WI38 (cell line): ENCODE measurements at regions not wholly inside any gene's neighbourhood (a gene's known extent, or its start where the extent isn't known, plus 50 kb on each side); places are given as distances from the start of the nearest gene placed in this dataset.

Experiments
- H3K4me3 ChIP-seq: 2 replicates; pipeline ENCODE4 v1.5.1; 2011; ENCODE audit warnings: low read depth, mild to moderate bottlenecking, control low read depth, low read length
- TF ChIP-seq, protein P1 (sequence below): IDR thresholded peaks from 2 replicates; pipeline ENCODE4 v1.5.1; 2012; ENCODE audit warnings: low read depth, mild to moderate bottlenecking, control low read depth, low read length

DNA sequence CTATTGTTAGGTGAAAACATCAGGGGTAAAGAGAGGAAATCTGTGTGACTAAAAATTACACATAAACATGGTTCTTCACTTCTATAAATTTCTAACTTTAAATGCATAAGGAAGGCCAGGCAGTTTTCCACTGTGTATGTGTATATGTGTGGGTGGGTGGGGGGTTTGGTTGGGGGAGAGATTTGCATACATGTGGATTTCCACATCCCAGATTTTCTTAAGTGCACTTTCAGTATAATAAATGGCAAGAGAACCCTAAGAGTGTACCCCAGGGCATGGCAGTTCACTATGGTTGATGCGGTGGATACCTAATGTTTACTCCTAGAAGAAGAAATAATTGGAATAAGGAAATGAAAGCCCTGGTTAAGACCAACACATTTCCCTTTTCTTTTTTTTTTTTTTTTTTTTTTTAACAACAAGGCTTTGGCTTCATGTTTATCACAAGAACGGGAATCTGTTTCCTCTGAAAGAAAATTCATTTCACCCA, 451.8 kb upstream of the CCL2 start:
- TF ChIP-seq, protein P1, sequence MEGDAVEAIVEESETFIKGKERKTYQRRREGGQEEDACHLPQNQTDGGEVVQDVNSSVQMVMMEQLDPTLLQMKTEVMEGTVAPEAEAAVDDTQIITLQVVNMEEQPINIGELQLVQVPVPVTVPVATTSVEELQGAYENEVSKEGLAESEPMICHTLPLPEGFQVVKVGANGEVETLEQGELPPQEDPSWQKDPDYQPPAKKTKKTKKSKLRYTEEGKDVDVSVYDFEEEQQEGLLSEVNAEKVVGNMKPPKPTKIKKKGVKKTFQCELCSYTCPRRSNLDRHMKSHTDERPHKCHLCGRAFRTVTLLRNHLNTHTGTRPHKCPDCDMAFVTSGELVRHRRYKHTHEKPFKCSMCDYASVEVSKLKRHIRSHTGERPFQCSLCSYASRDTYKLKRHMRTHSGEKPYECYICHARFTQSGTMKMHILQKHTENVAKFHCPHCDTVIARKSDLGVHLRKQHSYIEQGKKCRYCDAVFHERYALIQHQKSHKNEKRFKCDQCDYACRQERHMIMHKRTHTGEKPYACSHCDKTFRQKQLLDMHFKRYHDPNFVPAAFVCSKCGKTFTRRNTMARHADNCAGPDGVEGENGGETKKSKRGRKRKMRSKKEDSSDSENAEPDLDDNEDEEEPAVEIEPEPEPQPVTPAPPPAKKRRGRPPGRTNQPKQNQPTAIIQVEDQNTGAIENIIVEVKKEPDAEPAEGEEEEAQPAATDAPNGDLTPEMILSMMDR: no peak
- no peak overlapping the region for H3K4me3 ChIP-seq

DNA sequence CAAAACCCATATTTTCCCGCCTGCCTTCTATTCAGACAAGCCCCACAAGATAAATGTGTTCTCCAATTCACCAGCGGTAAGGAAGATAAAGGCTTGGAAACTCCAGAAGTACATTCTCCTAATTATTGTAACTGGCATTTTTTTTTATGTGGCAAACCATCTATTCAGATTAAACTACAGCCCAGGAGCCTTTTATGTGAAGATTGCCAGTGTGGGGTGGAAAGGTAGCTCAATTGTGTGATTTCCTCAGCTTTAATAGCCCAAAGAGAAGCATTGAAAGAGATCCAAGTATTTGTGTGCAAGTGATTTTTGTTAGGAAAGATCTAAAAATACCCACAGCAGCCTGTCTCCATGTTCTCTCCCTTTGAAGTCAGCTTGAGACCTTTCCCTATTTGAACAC, 451.4 kb upstream of the CCL2 start:
- no peak overlapping the region for H3K4me3 ChIP-seq
- TF ChIP-seq, protein P1: no peak

DNA sequence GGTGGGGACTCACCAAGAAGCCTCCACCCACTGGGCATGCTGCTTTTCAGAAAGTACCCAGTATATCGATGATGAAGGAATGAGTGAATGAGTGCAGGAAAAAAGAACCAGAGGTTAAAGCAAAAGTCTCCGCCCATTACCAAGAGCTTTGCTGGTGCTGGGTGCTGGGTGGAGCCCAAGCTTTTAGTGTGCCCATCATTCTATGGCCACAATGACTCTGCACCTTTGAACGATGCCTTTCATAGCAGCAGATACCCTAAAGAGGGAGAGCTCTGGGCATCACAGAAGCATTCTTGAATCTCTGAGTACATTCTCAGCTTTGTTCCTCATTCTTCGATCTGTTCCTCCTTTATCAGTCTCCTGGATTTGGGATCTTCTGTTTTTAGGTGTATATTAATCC, 450.7 kb upstream of the CCL2 start:
- H3K4me3 ChIP-seq: no peak overlapping the region
- TF ChIP-seq, protein P1: no peak

DNA sequence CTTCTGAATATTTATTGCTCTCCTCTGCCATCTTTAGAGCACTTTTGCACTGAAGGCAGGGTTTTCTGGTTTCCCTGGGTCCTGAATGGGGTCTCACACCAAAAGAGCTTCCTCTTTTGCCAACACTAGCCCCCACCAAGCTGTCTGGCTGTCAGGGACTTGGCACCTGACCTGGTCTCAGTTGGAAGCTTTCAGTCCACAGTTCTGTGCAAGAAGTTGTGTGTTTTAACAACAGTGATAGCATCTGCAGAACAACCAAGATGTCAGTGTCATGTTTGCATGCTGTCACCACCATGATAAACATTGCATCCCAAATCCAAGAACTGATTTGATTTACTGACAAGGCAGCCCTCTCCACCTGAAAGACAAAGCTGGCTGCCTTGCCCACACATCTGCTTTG, 448.5 kb upstream of the CCL2 start:
- H3K4me3 ChIP-seq: no peak overlapping the region
- TF ChIP-seq, protein P1: no peak

DNA sequence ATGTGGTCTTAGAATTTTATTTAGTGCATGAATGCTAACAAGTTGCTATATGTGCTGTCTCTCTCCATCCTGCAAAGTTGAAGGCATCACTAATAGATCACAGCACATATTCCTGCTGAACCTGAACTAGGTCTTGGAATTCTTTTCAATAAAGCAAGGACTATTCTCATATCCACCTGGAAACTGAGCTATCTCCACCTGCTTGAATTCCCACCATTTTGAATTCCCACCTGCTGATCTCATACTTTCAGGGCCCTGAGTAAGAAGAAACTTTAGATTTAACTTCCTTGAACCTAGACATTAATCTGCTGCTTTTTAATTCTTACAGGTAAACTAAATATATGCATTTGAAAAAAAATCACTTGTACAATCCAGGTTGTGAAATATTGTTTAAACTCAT, 445.3 kb upstream of the CCL2 start:
- TF ChIP-seq, protein P1: no peak
- no peak overlapping the region for H3K4me3 ChIP-seq

DNA sequence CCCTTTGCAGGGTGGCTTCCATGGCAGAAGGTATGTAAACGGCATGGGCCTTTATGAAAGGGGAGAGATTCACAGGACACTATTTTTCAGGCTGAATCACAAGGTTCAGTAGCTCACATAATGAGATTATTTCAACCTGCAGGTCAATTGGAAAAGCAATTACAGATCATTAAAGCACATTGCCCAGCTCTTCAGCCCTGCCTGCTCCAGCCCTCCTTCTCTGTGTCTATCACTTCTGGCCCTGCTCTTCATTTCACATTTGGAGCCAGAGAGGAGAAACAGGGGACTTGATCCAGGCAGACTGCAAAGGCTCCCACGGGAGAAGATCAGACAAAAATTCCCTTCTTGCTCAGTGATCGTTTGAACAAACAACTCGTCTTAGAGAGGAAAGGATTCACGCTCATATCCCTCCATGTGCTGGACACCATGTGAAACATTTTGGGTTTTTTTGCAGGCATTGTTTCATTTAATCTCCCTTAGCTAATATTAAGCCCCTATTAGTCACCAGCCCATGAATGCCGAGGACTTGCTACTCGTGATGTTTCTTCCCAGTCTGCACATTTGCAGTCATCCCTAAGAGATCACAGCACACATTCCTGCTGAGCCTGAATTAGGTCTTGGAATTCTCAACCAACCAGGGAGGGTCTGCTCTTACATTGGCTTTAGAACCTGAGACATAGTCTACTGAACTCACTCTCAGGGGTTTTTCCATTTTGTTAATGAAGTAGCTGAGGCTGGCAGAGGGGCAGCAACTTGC, 443.9 kb upstream of the CCL2 start:
- TF ChIP-seq, protein P1: no peak
- no peak overlapping the region for H3K4me3 ChIP-seq

DNA sequence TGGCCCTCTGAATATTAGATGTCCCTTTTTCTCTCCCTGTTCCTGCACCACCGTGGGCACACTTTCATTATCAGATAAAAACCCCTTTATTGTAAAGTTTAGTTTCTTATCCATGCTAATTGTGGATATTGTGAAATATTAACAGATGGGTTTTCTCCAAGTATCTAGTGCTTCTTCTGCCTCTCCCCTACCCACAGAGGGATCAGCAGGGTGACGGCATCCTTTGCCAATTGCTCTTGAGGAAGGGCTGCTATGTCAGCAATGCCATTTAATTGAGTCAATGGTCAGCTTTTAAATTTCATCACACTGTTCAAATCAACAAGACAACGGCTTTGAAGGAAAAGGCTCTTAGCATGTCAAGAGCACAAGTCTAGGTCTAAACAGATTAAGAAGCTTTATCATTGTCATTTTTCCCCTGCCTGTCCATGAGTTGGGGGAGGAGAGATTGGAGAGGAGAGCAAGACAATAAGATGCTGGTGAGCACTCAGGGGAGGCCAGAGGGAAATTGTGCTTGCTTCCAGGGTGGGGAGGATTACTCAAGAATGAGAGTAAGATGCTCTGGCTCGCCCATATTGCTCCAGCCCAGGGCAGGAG, 443.0 kb upstream of the CCL2 start:
- TF ChIP-seq, protein P1: no peak
- H3K4me3 ChIP-seq: no peak overlapping the region
